Activated CD8-positive, alpha-beta memory T cell treated with anti-CD3 and anti-CD28 coated beads, Interleukin-2, amount 50 U/mL, for 1 hour (primary cell): ENCODE measurements at regions not wholly inside any gene's neighbourhood (a gene's known extent, or its start where the extent isn't known, plus 50 kb on each side); places are given as distances from the start of the nearest gene placed in this dataset.

Experiments
- DNase-seq: peaks from one replicate; pipeline ENCODE4 v3.0.0-alpha.2; 2020; ENCODE audit errors: extremely low read depth

- DNase-seq: no peak
Observed at GRCh38 chr4:124321364-124321763, 391.2 kb downstream of the ANKRD50 start.

- DNase-seq: no peak
Observed at GRCh38 chr4:124322234-124323065, 390.1 kb downstream of the ANKRD50 start.

- no peak for DNase-seq
Observed at GRCh38 chr4:124325690-124326089, 386.8 kb downstream of the ANKRD50 start.

GRCh38 chr4:124329134-124329533 lies 383.4 kb downstream of the ANKRD50 start:
- DNase-seq: no peak

GRCh38 chr4:124330045-124330444 lies 382.5 kb downstream of the ANKRD50 start:
- no peak for DNase-seq

GRCh38 chr4:124331781-124332180 lies 380.8 kb downstream of the ANKRD50 start:
- no peak for DNase-seq

- DNase-seq: no peak
Observed at GRCh38 chr4:124333466-124333865, 379.1 kb downstream of the ANKRD50 start.

GRCh38 chr4:124334119-124334518 lies 378.4 kb downstream of the ANKRD50 start:
- no peak for DNase-seq

- DNase-seq: no peak
Observed at GRCh38 chr4:124337874-124338273, 374.7 kb downstream of the ANKRD50 start.

GRCh38 chr4:124343661-124344171 lies 368.8 kb downstream of the ANKRD50 start:
- DNase-seq: no peak

- DNase-seq: no peak
Observed at GRCh38 chr4:124372916-124373315, 339.6 kb downstream of the ANKRD50 start.

- no peak for DNase-seq
Observed at GRCh38 chr4:124386163-124386562, 326.4 kb downstream of the ANKRD50 start.

GRCh38 chr4:124386648-124387047 lies 325.9 kb downstream of the ANKRD50 start:
- DNase-seq: no peak

GRCh38 chr4:124389591-124389990 lies 322.9 kb downstream of the ANKRD50 start:
- DNase-seq: no peak

GRCh38 chr4:124390861-124391260 lies 321.7 kb downstream of the ANKRD50 start:
- no peak for DNase-seq

GRCh38 chr4:124396333-124396732 lies 316.2 kb downstream of the ANKRD50 start:
- DNase-seq: no peak

GRCh38 chr4:124401606-124402005 lies 310.9 kb downstream of the ANKRD50 start:
- no peak for DNase-seq

GRCh38 chr4:124409044-124409443 lies 303.5 kb downstream of the ANKRD50 start:
- no peak for DNase-seq

- no peak for DNase-seq
Observed at GRCh38 chr4:124414276-124415040, 298.1 kb downstream of the ANKRD50 start.

GRCh38 chr4:124415146-124415545 lies 297.4 kb downstream of the ANKRD50 start:
- no peak for DNase-seq

GRCh38 chr4:124417371-124417770 lies 295.2 kb downstream of the ANKRD50 start:
- no peak for DNase-seq

- no peak for DNase-seq
Observed at GRCh38 chr4:124420166-124420695, 292.3 kb downstream of the ANKRD50 start.

GRCh38 chr4:124423160-124423559 lies 289.4 kb downstream of the ANKRD50 start:
- no peak for DNase-seq
